Spleen (tissue), 11 donors: ENCODE measurements at regions not wholly inside any gene's neighbourhood (a gene's known extent, or its start where the extent isn't known, plus 50 kb on each side); places are given as distances from the start of the nearest gene placed in this dataset.

Experiments used
- DNase-seq: peaks from one replicate; pipeline ENCODE4 v3.0.0-alpha.2; 2020
- H3K27ac ChIP-seq, 8 donors: fragments of 200-600 bp; sonication (generic) in 7 of 8; 1 replicate in 4 of 8; 2 replicates in 4 of 8; pipeline versions ENCODE4 v1.5.0 to v1.8.0; 2016 to 2021; ENCODE audit warnings: inconsistent platforms in 4 of 8, mild to moderate bottlenecking in 4 of 8, moderate library complexity in 1 of 8
- H3K27me3 ChIP-seq, 7 donors: fragments of 200-600 bp; sonication (generic) in 6 of 7; replicated peaks in 1 of 7; 1 replicate in 4 of 7; 2 replicates in 3 of 7; pipeline versions ENCODE4 v1.5.0 to v1.8.0; 2016 to 2021; ENCODE audit warnings: inconsistent platforms in 3 of 7, mild to moderate bottlenecking in 1 of 7
- H3K36me3 ChIP-seq, 6 donors: fragments of 200-600 bp; sonication (generic) in 5 of 6; 1 replicate in 4 of 6; 2 replicates in 2 of 6; pipeline versions ENCODE4 v1.5.0 to v1.8.0; 2016 to 2021; ENCODE audit warnings: inconsistent platforms in 2 of 6
- H3K4me1 ChIP-seq, 6 donors: fragments of 200-600 bp; sonication (generic) in 5 of 6; 1 replicate in 3 of 6; 2 replicates in 3 of 6; pipeline versions ENCODE4 v1.5.0 to v1.8.0; 2016 to 2021; ENCODE audit warnings: inconsistent platforms in 3 of 6
- H3K4me3 ChIP-seq, 8 donors: fragments of 200-600 bp; sonication (generic) in 7 of 8; 1 replicate in 4 of 8; 2 replicates in 4 of 8; pipeline versions ENCODE4 v1.5.0 to v1.8.0; 2016 to 2021; ENCODE audit warnings: inconsistent platforms in 4 of 8, mild to moderate bottlenecking in 4 of 8, moderate library complexity in 2 of 8
- H3K9me3 ChIP-seq, 8 donors: fragments of 200-600 bp; sonication (generic) in 7 of 8; 1 replicate in 4 of 8; 2 replicates in 4 of 8; pipeline versions ENCODE4 v1.5.0 to v1.8.0; 2016 to 2021; ENCODE audit warnings: inconsistent platforms in 4 of 8
- CTCF ChIP-seq, 11 experiments: fragments of 200-600 bp in 7 of 11; fragments of 450-650 bp in 4 of 11; sonication (generic) in 4 of 11; IDR thresholded peaks in 8 of 11; conservative IDR thresholded peaks in 3 of 11; 1 replicate in 7 of 11; 2 replicates in 4 of 11; pipeline versions ENCODE4 v1.4.0 to v1.8.0; 2016 to 2021; ENCODE audit warnings: antibody characterized with exemption in 11 of 11, inconsistent platforms in 4 of 11, mild to moderate bottlenecking in 1 of 11
- POLR2A ChIP-seq, 3 donors: fragments of 450-650 bp; IDR thresholded peaks; one replicate each; pipeline ENCODE4 v1.5.1; 2017; ENCODE audit warnings: antibody characterized with exemption in 3 of 3, mild to moderate bottlenecking in 1 of 3
- POLR2AphosphoS5 ChIP-seq, 3 donors: sonication (generic); formaldehyde crosslinking; IDR thresholded peaks; one replicate each; pipeline ENCODE4 v1.5.1; 2017; ENCODE audit warnings: antibody characterized with exemption in 3 of 3
- WGBS, 5 donors: extraction: QIAGEN DNeasy Blood & Tissue Kit in 3 of 5; methylation state at CpG; one replicate each; pipeline versions ENCODE4 v1.1.5 to v1.1.7; 2013 to 2018; 5-methylcytosine and 5-hydroxymethylcytosine counted together
- intact Hi-C: fragments of 100-400 bp; cut with DNase I; formaldehyde crosslinking; loops from one replicate; pipeline ENCODE4 v1.15.0; 2023; ENCODE audit warnings: low total_unique reads
- donor health status: healthy with polysubstance abuse.
- donor health status: DM: no; HTN: no; CAD: no; lungs with moderate emphysema.
- donor health status: DM: no; HTN: no; CAD: no.
- donor health status: Bipolar disorder and iron deficiency.
- donor health status: healthy.
- donor health status: DM: no; HTN: no; CAD: no.
- donor health status: DM: yes; HTN: yes; CAD: no.

DNA sequence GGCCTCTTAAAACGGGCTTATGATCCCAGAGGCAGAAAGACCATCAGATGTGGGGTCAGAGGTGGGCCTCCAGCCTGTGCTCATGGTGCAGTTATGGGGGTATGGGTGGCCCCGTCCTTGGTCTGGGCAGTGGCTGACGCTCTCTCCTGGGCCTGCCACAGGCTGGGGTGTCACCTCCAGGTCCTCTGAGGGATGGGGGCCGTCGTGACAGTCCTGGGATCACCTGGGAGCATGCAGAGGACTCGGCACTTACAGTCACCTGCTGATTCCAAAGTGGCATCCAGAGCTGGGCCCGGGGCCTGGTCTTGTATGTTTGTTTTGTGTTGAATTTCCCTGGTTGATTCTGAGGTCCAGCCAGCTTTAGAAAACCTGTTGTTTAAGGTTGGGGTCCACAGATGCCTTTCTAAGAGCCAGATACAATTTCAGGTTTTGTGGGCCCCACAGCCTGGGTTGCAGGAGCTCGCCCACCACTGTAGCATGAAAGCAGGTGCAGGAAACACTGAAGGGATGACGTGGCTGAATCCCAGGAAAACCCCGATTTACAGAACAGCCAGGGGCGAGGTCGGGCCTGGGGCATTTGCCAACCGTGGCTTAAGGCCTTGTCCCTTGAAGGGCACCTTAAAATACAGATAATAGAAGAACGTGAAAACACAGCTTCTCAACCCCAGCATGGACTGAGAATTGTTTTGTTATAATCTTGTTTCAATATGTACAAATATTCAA is 170.7 kb upstream of the PPP2R2D start:
- Histone ChIP-seq H3K36me3 (no peaks in the 10 kb centered on the region), H3K4me3 (no peak overlapping the region), H3K27me3 (peaks cover 0 to 8% (median 0%) of the 10 kb centered on the region in 7 donors), H3K9me3 (peaks cover 0 to 12% (median 0%) of the 10 kb centered on the region in 8 donors), H3K4me1 (peaks cover 0 to 15% (median 8%) of the 10 kb centered on the region in 6 donors), H3K27ac (no peak overlapping the region)
- TF ChIP-seq POLR2A (IDR thresholded peaks at IDR 0.05) (no peak), CTCF (IDR thresholded peaks at IDR 0.05 in 8 of 11, conservative IDR thresholded peaks at IDR 0.05 in 3 of 11) (no peak), POLR2AphosphoS5 (IDR thresholded peaks at IDR 0.05) (no peak)
- DNase-seq = no peak
- 55 to 68% (median 63%) methylated on average over 13 to 14 of the region's 14 CpGs for WGBS, 5 donors
- intact Hi-C loops = no loop called here

DNA sequence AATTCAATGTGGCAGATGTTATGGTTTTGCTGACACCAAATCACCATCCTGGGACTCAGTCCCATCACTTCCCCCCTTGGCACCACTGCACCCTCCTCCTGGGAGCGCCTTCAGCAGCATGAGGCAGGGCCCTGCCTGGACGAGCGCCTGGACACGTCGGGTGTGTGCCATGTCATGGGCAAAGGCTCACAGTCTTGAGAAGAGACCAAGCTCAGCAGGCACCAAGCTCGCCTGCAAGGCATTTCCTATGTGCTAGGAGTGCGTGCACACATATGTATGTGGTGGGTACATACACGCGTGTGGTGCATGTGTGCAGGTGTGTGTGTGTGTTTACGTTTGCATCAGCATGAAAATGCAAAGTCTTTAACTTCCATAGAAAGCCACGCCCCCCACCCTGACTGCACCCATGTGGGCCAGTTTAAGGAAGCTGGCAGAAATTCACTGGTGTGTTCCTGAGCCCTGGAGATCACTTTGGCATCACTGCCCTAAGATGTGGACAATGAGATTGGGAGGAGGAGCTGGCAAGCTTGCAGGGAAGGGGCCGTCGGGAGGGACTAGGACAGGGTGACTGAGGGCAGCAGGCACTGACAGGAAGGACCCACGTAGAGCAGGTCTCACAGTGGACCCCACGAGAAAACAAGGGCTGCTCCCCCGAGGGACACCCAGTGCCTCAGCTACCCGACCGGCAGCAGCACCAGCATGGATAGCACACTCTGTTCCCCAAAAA is 169.9 kb upstream of the PPP2R2D start:
- peaks cover 0 to 1% (median 0%) of the 10 kb centered on the region in 7 donors for H3K27me3 ChIP-seq
- no peak for TF ChIP-seq CTCF (IDR thresholded peaks at IDR 0.05 in 8 of 11, conservative IDR thresholded peaks at IDR 0.05 in 3 of 11)
- no peak for TF ChIP-seq POLR2A (IDR thresholded peaks at IDR 0.05)
- TF ChIP-seq POLR2AphosphoS5 (IDR thresholded peaks at IDR 0.05) = no peak
- H3K36me3 ChIP-seq = no peaks in the 10 kb centered on the region
- no peak overlapping the region for H3K4me3 ChIP-seq
- DNase-seq = no peak
- WGBS, 5 donors = 82 to 91% (median 88%) methylated on average over 18 of the region's 18 CpGs
- intact Hi-C loops = no loop called here
- peaks cover 0 to 12% (median 0%) of the 10 kb centered on the region in 8 donors for H3K9me3 ChIP-seq
- H3K4me1 ChIP-seq = peaks cover 0 to 10% (median 6%) of the 10 kb centered on the region in 6 donors
- no peak overlapping the region for H3K27ac ChIP-seq

DNA sequence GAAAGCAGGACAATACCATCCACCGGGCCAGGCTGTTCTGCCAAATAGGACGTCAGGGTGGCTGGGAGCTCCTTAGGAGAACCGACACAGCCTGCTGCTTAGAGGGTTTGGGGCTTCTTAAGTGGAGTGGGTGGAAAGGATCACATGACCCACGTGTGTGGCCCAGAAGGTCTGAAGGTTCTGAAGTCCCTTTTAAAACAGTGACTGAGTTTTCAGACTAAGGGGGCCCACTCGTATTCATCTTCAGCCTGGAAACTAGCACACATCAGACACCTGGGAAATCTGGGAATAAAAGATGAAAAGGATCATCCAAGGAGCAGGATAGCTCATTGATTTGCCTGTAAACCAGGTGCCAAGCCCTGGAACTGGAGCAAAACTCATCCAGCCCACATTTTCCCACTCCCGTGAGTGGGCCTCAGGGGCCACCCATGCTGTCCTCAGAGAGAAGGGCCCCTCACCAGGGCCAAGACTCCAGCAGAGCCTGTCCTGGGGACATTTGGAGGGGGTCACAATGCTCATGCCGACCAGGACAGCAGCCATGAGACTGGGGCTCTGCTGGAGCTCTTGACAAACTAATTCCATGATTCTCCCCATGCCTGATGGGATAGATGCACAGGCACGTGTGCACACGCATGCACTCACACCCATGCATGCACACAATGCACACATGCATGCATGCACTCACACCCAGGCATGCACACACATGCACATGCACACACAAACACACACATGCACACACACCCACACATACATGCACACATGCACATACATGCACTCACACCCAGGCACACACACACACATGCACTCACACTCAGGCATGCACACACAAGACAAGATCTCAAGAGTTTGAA is 168.8 kb upstream of the PPP2R2D start:
- 75 to 89% (median 81%) methylated on average over 7 to 9 of the region's 9 CpGs for WGBS, 5 donors
- TF ChIP-seq POLR2A (IDR thresholded peaks at IDR 0.05) (no peak), CTCF (IDR thresholded peaks at IDR 0.05 in 8 of 11, conservative IDR thresholded peaks at IDR 0.05 in 3 of 11) (no peak), POLR2AphosphoS5 (IDR thresholded peaks at IDR 0.05) (no peak)
- Histone ChIP-seq H3K36me3 (no peaks in the 10 kb centered on the region), H3K27ac (no peak overlapping the region), H3K4me1 (peaks cover 0 to 3% (median 0%) of the 10 kb centered on the region in 6 donors), H3K9me3 (peaks cover 0 to 12% (median 0%) of the 10 kb centered on the region in 8 donors), H3K4me3 (no peak overlapping the region), H3K27me3 (peaks cover 0 to 7% (median 0%) of the 10 kb centered on the region in 7 donors)
- intact Hi-C loops = no loop called here
- DNase-seq = no peak
